B cell (primary cell): ENCODE measurements at regions not wholly inside any gene's neighbourhood (a gene's known extent, or its start where the extent isn't known, plus 50 kb on each side); places are given as distances from the start of the nearest gene placed in this dataset.

Source experiments
- ATAC-seq: fragments of 200-7000 bp; cut with Tn5 transposase; one replicate; pipeline ENCODE4 v1.10.0; 2021; ENCODE audit warnings: low read depth, mild to moderate bottlenecking, moderate number of reproducible peaks, moderate library complexity
- CTCF ChIA-PET: fragments of 350-600 bp; sonication (Branson Sonifier 250); formaldehyde crosslinking; loops from one replicate; lab custom pipeline; 2021; ENCODE audit warnings: antibody characterized with exemption, inconsistent platforms; lab: Charles Lee
- POLR2A ChIA-PET: fragments of 350-600 bp; sonication (Branson Sonifier 250); formaldehyde crosslinking; loops from one replicate; lab custom pipeline; 2021; ENCODE audit warnings: antibody characterized with exemption; lab: Charles Lee
- DNase-seq: peaks from one replicate; pipeline ENCODE4 v3.0.0; 2013
- H2AFZ ChIP-seq: 2 replicates; pipeline ENCODE4 v1.6.1; 2012; ENCODE audit warnings: mild to moderate bottlenecking, low read depth, low read length; ENCODE audit not compliant: insufficient read depth, poor library complexity, severe bottlenecking
- H3K27ac ChIP-seq, 2 donors: 1 replicate in 1 of 2; 2 replicates in 1 of 2; pipeline ENCODE4 v1.5.1; 2012 to 2013; ENCODE audit warnings: low read length in 2 of 2, mild to moderate bottlenecking in 2 of 2, moderate library complexity in 1 of 2
- H3K27me3 ChIP-seq, 4 experiments: fragments of 200-600 bp in 1 of 4; sonication (generic) in 1 of 4; replicated peaks in 1 of 4; 1 replicate in 2 of 4; 2 replicates in 2 of 4; pipeline versions ENCODE4 v1.6.1 to v1.7.0; 2013 to 2016; ENCODE audit warnings: low read length in 3 of 4, mild to moderate bottlenecking in 2 of 4, mixed read lengths in 1 of 4, moderate library complexity in 1 of 4; ENCODE audit not compliant: insufficient read depth in 4 of 4, control insufficient read depth in 3 of 4; ENCODE audit errors: control extremely low read depth in 1 of 4
- H3K36me3 ChIP-seq, 2 experiments: replicated peaks in 1 of 2; 1 replicate in 1 of 2; 2 replicates in 1 of 2; pipeline versions ENCODE4 v1.6.1 to v1.7.1; 2013; ENCODE audit warnings: low read length in 1 of 2; ENCODE audit not compliant: insufficient read depth in 2 of 2, control insufficient read depth in 1 of 2; ENCODE audit errors: control extremely low read depth in 1 of 2, extremely low read depth in 1 of 2
- H3K4me1 ChIP-seq, 2 donors: fragments of 200-600 bp in 1 of 2; sonication (generic) in 1 of 2; 1 replicate in 1 of 2; 2 replicates in 1 of 2; pipeline versions ENCODE4 v1.5.1 to v1.6.1; 2013 to 2017; ENCODE audit warnings: low read length in 2 of 2; ENCODE audit not compliant: control insufficient read depth in 2 of 2, insufficient read depth in 2 of 2
- H3K4me2 ChIP-seq: replicated peaks from 2 replicates; pipeline ENCODE3; 2012; ENCODE audit warnings: mild to moderate bottlenecking, low read depth, low read length; ENCODE audit not compliant: poor library complexity, severe bottlenecking
- H3K4me3 ChIP-seq, 5 experiments: fragments of 200-600 bp in 1 of 5; sonication (generic) in 1 of 5; 1 replicate in 3 of 5; 2 replicates in 2 of 5; pipeline versions ENCODE4 v1.5.1 to v1.7.0; 2011 to 2016; ENCODE audit warnings: low read length in 4 of 5, mild to moderate bottlenecking in 4 of 5, low read depth in 2 of 5, control low read depth in 1 of 5, moderate library complexity in 1 of 5; ENCODE audit not compliant: insufficient read depth in 1 of 5; ENCODE audit errors: control extremely low read depth in 1 of 5, extremely low read depth in 1 of 5
- H3K79me2 ChIP-seq: fragments of 200-600 bp; sonication (generic); one replicate; pipeline ENCODE4 v1.6.0; 2016; ENCODE audit warnings: low read length; ENCODE audit not compliant: control insufficient read depth, insufficient read depth
- H3K9ac ChIP-seq: fragments of 200-600 bp; sonication (generic); 2 replicates; pipeline ENCODE4 v1.6.1; 2017; ENCODE audit warnings: mild to moderate bottlenecking, low read length, moderate library complexity
- H3K9me3 ChIP-seq, 3 donors: one replicate each; pipeline versions ENCODE4 v1.6.1 to v1.7.1; 2013; ENCODE audit warnings: low read length in 2 of 3; ENCODE audit not compliant: control insufficient read depth in 2 of 3, insufficient read depth in 1 of 3; ENCODE audit errors: control extremely low read depth in 1 of 3
- H4K20me1 ChIP-seq: 2 replicates; pipeline ENCODE4 v1.6.0; 2012; ENCODE audit warnings: mild to moderate bottlenecking, low read length; ENCODE audit not compliant: insufficient read depth, control insufficient read depth, poor library complexity, severe bottlenecking
- H3K27ac Mint-ChIP-seq: one replicate; pipeline ENCODE4 v1.8.0; 2021; ENCODE audit warnings: mixed read lengths
- H3K27me3 Mint-ChIP-seq: one replicate; pipeline ENCODE4 v1.8.0; 2021; ENCODE audit warnings: mixed read lengths
- H3K4me1 Mint-ChIP-seq: one replicate; pipeline ENCODE4 v1.8.0; 2021; ENCODE audit warnings: mixed read lengths
- H3K4me3 Mint-ChIP-seq: one replicate; pipeline ENCODE4 v1.8.0; 2021; ENCODE audit warnings: mixed read lengths
- H3K9me3 Mint-ChIP-seq: one replicate; pipeline ENCODE4 v1.8.0; 2022; ENCODE audit warnings: mixed read lengths; ENCODE audit not compliant: insufficient read depth
- CTCF ChIP-seq: fragments of 200-600 bp; IDR thresholded peaks from one replicate; pipeline ENCODE4 v1.8.0; 2022; ENCODE audit warnings: antibody characterized with exemption, mild to moderate bottlenecking
- EZH2 ChIP-seq: IDR thresholded peaks from 2 replicates; pipeline ENCODE4 v1.6.1; 2012; ENCODE audit warnings: borderline replicate concordance, low read depth, mild to moderate bottlenecking, moderate library complexity, low read length; ENCODE audit not compliant: insufficient read depth, poor library complexity, severe bottlenecking
- WGBS: methylation state at CpG from one replicate; pipeline ENCODE4 v1.1.5; 2013; ENCODE audit warnings: missing lambda C conversion rate; ENCODE audit not compliant: insufficient coverage; 5-methylcytosine and 5-hydroxymethylcytosine counted together
- intact Hi-C: fragments of 100-400 bp; cut with micrococcal nuclease; formaldehyde crosslinking; loops from one replicate; pipeline ENCODE4 v1.10.0; 2022

GRCh38 chr15:31264559-31265089 is 62.0 kb upstream of the KLF13 start:
- Mint-ChIP-seq H3K4me1 (peaks cover 76% of the 10 kb centered on the region), H3K4me3 (peak overlapping the region; percentile 60), H3K27ac (peak overlapping the region; percentile 96), H3K27me3 (no peaks in the 10 kb centered on the region), H3K9me3 (no peaks in the 10 kb centered on the region)
- DNase-seq (peak; percentile 31), ATAC-seq (no peak)
- Histone ChIP-seq H3K4me3 (peak overlapping the region in 2 of 5 experiments; percentile 23 to 24), H3K4me2 (peak overlapping the region; percentile 86), H2AFZ (peak overlapping the region; percentile 76), H4K20me1 (no peaks in the 10 kb centered on the region), H3K79me2 (peaks cover 8% of the 10 kb centered on the region), H3K9me3 (no peaks in the 10 kb centered on the region), H3K27ac (peak overlapping the region; percentile 81 to 90), H3K27me3 (no peaks in the 10 kb centered on the region), H3K9ac (peak overlapping the region; percentile 43), H3K36me3 (no peaks in the 10 kb centered on the region), H3K4me1 (peaks cover 70 to 76% of the 10 kb centered on the region in 2 donors)
- POLR2A ChIA-PET: interaction anchor here (0.5 to 8.1 kb wide), 9 partner anchors 10 to 291 kb away, joined by 3 to 137 read pairs (median 9); partner anchors contain the start of gene KLF13
- CTCF ChIA-PET: interaction anchor here (0.8 to 7.4 kb wide), 23 partner anchors 13 to 370 kb away, joined by 3 to 60 read pairs (median 7); partner anchors contain the start of gene KLF13
- 60% methylated on average over 1 of the region's 6 CpGs for WGBS
- TF ChIP-seq CTCF: no peak
- intact Hi-C loops: loop anchor here (1.0 to 5.0 kb wide), 5 partner anchors 38 to 223 kb away; no protein-coding TSS in a partner anchor

GRCh38 chr15:31265090-31265870 is 61.4 kb upstream of the KLF13 start:
- Mint-ChIP-seq H3K9me3 (no peaks in the 10 kb centered on the region), H3K27ac (peak overlapping the region; percentile 96), H3K27me3 (no peaks in the 10 kb centered on the region), H3K4me1 (peaks cover 77% of the 10 kb centered on the region), H3K4me3 (peak overlapping the region; percentile 79)
- DNase-seq: no peak
- H4K20me1 ChIP-seq: no peaks in the 10 kb centered on the region
- H3K27ac ChIP-seq: peak overlapping the region; percentile 78 to 90
- ChIA-PET POLR2A (interaction anchor here (0.5 to 8.1 kb wide), 6 partner anchors 11 to 189 kb away, joined by 4 to 137 read pairs (median 18); partner anchors contain the start of gene KLF13), CTCF (interaction anchor here (0.8 to 7.4 kb wide), 16 partner anchors 19 to 223 kb away, joined by 3 to 60 read pairs (median 11); partner anchors contain the start of gene KLF13)
- WGBS: 51% methylated on average over 21 of the region's 21 CpGs
- peak overlapping the region in 1 of 5 experiments; percentile 14 for H3K4me3 ChIP-seq
- ATAC-seq: no peak
- TF ChIP-seq EZH2 (no peak), CTCF (no peak)
- H3K36me3 ChIP-seq: no peaks in the 10 kb centered on the region
- H3K9me3 ChIP-seq: no peaks in the 10 kb centered on the region
- peak overlapping the region; percentile 86 for H3K4me2 ChIP-seq
- intact Hi-C loops: no loop called here
- H2AFZ ChIP-seq: no peak overlapping the region
- peaks cover 8% of the 10 kb centered on the region for H3K79me2 ChIP-seq
- peak overlapping the region; percentile 13 for H3K9ac ChIP-seq
- H3K4me1 ChIP-seq: peaks cover 70 to 76% of the 10 kb centered on the region in 2 donors
- no peaks in the 10 kb centered on the region for H3K27me3 ChIP-seq
